ENCODE measurements at regions not wholly inside any gene's neighbourhood (a gene's known extent, or its start where the extent isn't known, plus 50 kb on each side); places are given as distances from the start of the nearest gene placed in this dataset.

DNA sequence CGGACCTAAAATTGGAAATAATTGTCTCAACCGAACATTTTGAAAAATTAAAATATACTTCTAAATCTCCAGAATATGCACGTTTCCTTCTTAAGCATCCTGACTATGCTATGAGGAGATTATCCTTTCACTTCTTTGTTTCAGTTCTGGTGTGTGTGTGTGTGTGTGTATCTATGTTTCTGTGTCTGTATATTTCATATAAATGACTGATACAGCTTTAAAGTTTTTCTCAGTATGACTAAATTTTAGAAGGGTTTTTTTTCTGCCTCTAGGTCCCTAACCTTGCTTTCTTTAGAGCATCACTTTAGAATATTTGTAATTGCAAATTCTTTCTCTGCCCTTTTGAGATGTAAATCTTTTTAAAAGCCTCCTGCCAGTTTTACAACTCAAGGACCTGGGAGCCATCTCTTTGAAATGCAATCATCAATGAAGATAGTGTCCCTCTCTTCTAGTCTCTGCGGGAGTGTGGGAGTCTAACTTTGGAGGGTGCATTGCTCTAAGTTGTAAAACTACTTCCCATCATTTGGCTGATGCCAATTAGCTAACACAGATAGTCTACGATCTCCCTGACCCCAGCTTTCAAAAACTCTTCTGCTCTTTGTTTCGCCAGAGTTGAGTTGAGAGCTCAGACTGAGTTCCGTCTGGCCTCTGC lies 782.0 kb upstream of the ZWINT start:
- TF ChIP-seq, protein P1, sequence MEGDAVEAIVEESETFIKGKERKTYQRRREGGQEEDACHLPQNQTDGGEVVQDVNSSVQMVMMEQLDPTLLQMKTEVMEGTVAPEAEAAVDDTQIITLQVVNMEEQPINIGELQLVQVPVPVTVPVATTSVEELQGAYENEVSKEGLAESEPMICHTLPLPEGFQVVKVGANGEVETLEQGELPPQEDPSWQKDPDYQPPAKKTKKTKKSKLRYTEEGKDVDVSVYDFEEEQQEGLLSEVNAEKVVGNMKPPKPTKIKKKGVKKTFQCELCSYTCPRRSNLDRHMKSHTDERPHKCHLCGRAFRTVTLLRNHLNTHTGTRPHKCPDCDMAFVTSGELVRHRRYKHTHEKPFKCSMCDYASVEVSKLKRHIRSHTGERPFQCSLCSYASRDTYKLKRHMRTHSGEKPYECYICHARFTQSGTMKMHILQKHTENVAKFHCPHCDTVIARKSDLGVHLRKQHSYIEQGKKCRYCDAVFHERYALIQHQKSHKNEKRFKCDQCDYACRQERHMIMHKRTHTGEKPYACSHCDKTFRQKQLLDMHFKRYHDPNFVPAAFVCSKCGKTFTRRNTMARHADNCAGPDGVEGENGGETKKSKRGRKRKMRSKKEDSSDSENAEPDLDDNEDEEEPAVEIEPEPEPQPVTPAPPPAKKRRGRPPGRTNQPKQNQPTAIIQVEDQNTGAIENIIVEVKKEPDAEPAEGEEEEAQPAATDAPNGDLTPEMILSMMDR (IDR thresholded peaks at IDR 0.05): no peak
- Histone ChIP-seq H3K9me3 (no peaks in the 10 kb centered on the region), H3K36me3 (no peaks in the 10 kb centered on the region), H3K4me1 (no peaks in the 10 kb centered on the region), H3K27ac (no peak overlapping the region), H3K27me3 (no peaks in the 10 kb centered on the region), H3K4me3 (no peak overlapping the region)
- intact Hi-C loops (cut with DNase I; ENCODE audit: low total_unique reads): no loop called here
- DNase-seq: no peak

DNA sequence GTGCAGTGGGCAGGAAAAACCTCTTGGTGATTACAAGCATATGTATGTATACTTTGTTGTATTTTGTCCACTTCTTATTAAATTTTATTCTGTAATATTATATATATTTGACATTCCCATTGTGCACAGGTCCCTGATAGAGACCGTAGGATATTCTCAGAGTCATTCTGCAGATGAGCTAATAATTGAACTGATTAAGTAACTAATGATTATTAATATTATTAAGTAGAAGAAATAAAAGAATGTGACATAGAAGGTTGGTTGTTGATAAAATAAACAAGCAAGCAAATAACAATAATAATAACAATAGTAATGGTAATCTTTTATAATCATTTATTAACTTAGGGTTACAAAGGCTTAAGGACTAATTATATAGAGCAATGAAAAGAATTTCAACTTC lies 780.6 kb upstream of the ZWINT start:
- TF ChIP-seq, protein P1 (IDR thresholded peaks at IDR 0.05): no peak
- Histone ChIP-seq H3K4me3 (no peak overlapping the region), H3K9me3 (no peaks in the 10 kb centered on the region), H3K27me3 (no peaks in the 10 kb centered on the region), H3K4me1 (no peaks in the 10 kb centered on the region), H3K27ac (no peak overlapping the region), H3K36me3 (no peaks in the 10 kb centered on the region)
- intact Hi-C loops (cut with DNase I; ENCODE audit: low total_unique reads): no loop called here
- no peak for DNase-seq

DNA sequence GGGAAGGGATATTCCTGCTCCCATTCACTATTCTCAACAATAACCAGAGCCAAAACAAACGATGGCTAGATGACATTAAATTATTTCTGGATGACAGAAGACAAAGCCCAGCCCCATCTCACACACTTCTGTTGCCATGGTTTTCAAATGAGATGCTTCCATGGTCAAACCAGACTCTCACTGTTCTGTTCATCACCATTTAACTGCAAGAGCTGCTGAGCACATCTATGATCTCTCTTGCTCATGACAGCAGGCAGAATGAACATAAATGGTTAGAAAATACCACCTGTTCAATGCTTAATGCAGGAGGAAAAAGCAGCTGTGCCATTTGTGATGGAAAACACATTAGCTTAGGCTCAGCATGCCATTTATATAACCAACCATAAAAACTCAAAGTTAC lies 758.6 kb upstream of the ZWINT start:
- Histone ChIP-seq H3K27me3 (no peaks in the 10 kb centered on the region), H3K9me3 (no peaks in the 10 kb centered on the region), H3K4me1 (no peaks in the 10 kb centered on the region), H3K27ac (no peak overlapping the region), H3K36me3 (no peaks in the 10 kb centered on the region), H3K4me3 (no peak overlapping the region)
- no peak for DNase-seq
- intact Hi-C loops (cut with DNase I; ENCODE audit: low total_unique reads): no loop called here
- TF ChIP-seq, protein P1 (IDR thresholded peaks at IDR 0.05): no peak

DNA sequence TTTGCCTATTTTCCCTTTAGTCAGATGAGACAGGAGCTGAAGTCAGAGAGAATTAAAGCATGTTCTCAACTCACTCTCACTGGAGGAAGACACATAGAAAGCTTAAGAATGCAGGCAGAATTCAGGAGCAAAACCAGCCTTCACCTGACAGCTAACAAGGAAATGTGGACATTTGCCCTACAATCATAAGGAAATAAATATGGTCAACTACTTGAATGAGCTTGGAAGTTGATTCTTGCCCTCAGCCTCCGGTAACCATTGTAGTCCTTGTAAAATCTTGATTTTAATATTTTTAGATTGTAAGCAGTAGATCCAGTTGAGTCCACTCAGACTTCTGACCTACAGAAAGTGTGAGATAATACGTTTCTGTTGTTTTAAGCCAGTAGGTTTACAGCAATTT lies 752.5 kb upstream of the ZWINT start:
- Histone ChIP-seq H3K4me3 (no peak overlapping the region), H3K36me3 (no peaks in the 10 kb centered on the region), H3K27me3 (no peaks in the 10 kb centered on the region), H3K27ac (no peak overlapping the region), H3K9me3 (no peaks in the 10 kb centered on the region), H3K4me1 (no peaks in the 10 kb centered on the region)
- intact Hi-C loops (cut with DNase I; ENCODE audit: low total_unique reads): no loop called here
- DNase-seq: no peak
- TF ChIP-seq, protein P1 (IDR thresholded peaks at IDR 0.05): no peak

DNA sequence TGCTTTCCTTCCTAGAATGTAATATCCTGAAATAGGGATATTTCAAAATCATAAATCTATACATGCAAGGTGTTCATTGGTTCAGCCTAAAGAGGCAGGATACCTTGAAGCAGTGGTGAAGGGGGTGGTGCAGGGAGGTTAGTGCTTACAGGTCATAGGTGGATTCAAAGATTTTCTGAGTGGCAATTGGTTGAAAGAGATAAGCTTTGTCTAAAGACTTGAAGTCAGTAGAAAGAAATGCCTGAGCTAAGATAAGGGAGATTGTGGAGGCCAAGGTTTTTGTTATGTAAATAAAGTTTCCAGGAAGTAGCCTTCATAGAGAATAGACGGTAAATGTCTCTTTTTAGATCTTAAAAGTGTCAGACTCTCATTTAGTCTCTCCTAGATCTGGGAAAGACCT lies 741.2 kb upstream of the ZWINT start:
- Histone ChIP-seq H3K4me3 (no peak overlapping the region), H3K27me3 (no peaks in the 10 kb centered on the region), H3K36me3 (no peaks in the 10 kb centered on the region), H3K9me3 (no peaks in the 10 kb centered on the region), H3K27ac (no peak overlapping the region), H3K4me1 (no peaks in the 10 kb centered on the region)
- DNase-seq: no peak
- TF ChIP-seq, protein P1 (IDR thresholded peaks at IDR 0.05): no peak
- intact Hi-C loops (cut with DNase I; ENCODE audit: low total_unique reads): no loop called here

DNA sequence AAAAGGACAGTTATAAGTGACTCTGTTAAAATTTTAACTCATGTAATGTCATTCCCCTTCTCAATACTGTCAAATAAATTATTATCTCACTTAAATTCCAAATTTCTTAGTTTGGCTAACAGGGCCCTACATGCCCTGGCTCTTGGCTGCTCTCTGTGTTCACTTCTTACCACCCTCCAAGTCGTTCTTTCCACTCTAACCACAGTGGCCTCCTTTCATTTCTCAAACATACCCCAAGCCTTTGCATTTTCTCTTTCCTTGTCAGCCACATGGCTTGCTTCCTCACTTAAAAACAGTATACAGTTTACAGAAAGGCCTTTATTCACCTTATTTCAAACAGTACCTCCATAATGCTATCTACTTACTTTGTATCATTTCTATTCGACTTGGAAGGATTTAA lies 737.1 kb upstream of the ZWINT start:
- H3K27me3 ChIP-seq: no peaks in the 10 kb centered on the region
- intact Hi-C loops (cut with DNase I; ENCODE audit: low total_unique reads): no loop called here
- TF ChIP-seq, protein P1 (IDR thresholded peaks at IDR 0.05): no peak
- H3K4me1 ChIP-seq: no peaks in the 10 kb centered on the region
- H3K27ac ChIP-seq: no peak overlapping the region
- no peaks in the 10 kb centered on the region for H3K36me3 ChIP-seq
- H3K9me3 ChIP-seq: no peaks in the 10 kb centered on the region
- no peak overlapping the region for H3K4me3 ChIP-seq
- DNase-seq: no peak

Measured in tibial artery (tissue), 4 donors.